ENCODE measurements at regions not wholly inside any gene's neighbourhood (a gene's known extent, or its start where the extent isn't known, plus 50 kb on each side); places are given as distances from the start of the nearest gene placed in this dataset.

DNA sequence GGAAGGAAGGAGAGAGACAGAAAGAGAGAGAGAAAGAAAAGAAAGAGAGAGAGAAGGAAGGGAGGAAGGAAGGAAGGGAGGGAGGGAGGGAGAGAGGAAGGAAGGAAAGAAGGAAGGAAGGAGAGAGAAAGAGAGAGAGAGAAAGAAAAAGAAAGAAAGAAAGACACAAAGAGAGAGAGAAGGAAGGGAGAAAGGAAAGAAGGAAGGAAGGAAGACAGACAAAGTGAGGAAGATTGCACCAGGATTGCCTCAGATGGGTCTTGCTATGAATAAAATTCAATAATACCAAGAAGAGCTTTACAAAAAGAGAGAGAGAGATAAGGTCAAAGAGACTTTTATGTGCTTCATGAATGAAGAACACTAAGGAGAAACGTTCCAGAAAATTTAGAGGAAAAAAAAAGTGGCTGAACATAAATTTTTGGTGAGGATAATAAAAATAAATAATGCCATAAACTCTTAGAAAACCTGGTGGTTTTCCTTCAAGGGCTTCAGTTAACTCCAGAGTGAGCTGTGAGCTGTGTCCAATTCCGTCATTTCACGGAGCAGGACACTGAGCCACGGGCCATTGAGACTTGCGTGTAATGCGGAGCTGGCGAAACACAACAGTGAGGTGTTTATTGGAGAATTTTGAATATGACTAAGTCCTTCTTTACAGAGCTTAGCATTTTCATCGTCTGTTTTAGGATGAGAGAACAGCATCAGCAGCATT lies 72.7 kb upstream of the TNRC6C start:
- TF ChIP-seq ZNF264 (CRISPR knock-in tag; IDR thresholded peaks at IDR 0.05) (no peak), STAG1 (CRISPR knock-in tag; IDR thresholded peaks at IDR 0.05) (no peak), ZFP82 (CRISPR knock-in tag; IDR thresholded peaks at IDR 0.05; ENCODE audit: borderline replicate concordance) (no peak), POLR2A (IDR thresholded peaks at IDR 0.05; ENCODE audit: insufficient read depth in 1 of 2, low read depth in 2 of 2, low read length in 2 of 2) (no peak), PITX1 (CRISPR knock-in tag; IDR thresholded peaks at IDR 0.05) (no peak), PCBP1 (IDR thresholded peaks at IDR 0.05; ENCODE audit: borderline replicate concordance, low read depth, low read length) (no peak), RAD21 (CRISPR knock-in tag; IDR thresholded peaks at IDR 0.05) (no peak)
- TF ChIP-seq, protein P1, sequence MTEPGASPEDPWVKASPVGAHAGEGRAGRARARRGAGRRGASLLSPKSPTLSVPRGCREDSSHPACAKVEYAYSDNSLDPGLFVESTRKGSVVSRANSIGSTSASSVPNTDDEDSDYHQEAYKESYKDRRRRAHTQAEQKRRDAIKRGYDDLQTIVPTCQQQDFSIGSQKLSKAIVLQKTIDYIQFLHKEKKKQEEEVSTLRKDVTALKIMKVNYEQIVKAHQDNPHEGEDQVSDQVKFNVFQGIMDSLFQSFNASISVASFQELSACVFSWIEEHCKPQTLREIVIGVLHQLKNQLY (CRISPR knock-in tag; IDR thresholded peaks at IDR 0.05), result no peak

Measured in HepG2 (cell line).